ENCODE measurements at regions not wholly inside any gene's neighbourhood (a gene's known extent, or its start where the extent isn't known, plus 50 kb on each side); places are given as distances from the start of the nearest gene placed in this dataset.

DNA sequence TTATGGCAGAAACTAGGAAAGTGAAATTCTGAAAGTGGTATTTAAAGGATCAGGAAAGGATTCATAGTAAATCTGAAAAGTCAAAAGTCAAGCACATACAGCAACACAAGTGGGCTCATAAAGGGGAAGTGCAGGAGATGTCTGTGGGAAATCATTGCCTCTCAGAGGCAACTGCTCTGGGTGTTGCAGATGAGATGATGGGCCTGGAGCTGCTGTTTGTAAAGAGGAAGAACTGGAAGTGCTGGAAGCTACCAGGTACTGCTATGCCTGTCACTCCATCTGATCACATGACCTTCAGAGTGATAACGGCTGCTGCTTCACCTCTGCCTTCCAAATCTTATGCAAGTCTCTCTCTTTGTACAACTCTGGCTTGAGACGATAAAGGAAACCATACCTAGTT, 55.9 kb downstream of the ADRB2 start:
- H3K27ac ChIP-seq (ENCODE audit: low read length): no peak overlapping the region
- no peaks in the 10 kb centered on the region for H3K36me3 ChIP-seq (ENCODE audit: insufficient read depth, low read length)
- H3F3A ChIP-seq (ENCODE audit: insufficient read depth, low read length, poor library complexity, severe bottlenecking): no peaks in the 10 kb centered on the region
- no peaks in the 10 kb centered on the region for H3K27me3 ChIP-seq (ENCODE audit: insufficient read depth, low read depth, low read length)
- H3K9me3 ChIP-seq (ENCODE audit: low read length): no peaks in the 10 kb centered on the region
- no peak overlapping the region for H2AFZ ChIP-seq (ENCODE audit: low read depth, low read length)
- no peak for TF ChIP-seq RAD21 (conservative IDR thresholded peaks at IDR 0.05)
- no peak for TF ChIP-seq MXI1 (conservative IDR thresholded peaks at IDR 0.05; ENCODE audit: poor library complexity, severe bottlenecking)
- TF ChIP-seq TAF1 (IDR thresholded peaks at IDR 0.05; ENCODE audit: low read depth): no peak
- no peak for TF ChIP-seq POLR2AphosphoS5 (IDR thresholded peaks at IDR 0.05)
- TF ChIP-seq EZH2 (IDR thresholded peaks at IDR 0.05; ENCODE audit: borderline replicate concordance, insufficient read depth, low read length, poor library complexity, severe bottlenecking): no peak
- TF ChIP-seq SMC3 (conservative IDR thresholded peaks at IDR 0.05; ENCODE audit: poor library complexity): no peak
- no peak for TF ChIP-seq CTCF (IDR thresholded peaks at IDR 0.05; ENCODE audit: poor library complexity, severe bottlenecking)
- TF ChIP-seq, protein P1, sequence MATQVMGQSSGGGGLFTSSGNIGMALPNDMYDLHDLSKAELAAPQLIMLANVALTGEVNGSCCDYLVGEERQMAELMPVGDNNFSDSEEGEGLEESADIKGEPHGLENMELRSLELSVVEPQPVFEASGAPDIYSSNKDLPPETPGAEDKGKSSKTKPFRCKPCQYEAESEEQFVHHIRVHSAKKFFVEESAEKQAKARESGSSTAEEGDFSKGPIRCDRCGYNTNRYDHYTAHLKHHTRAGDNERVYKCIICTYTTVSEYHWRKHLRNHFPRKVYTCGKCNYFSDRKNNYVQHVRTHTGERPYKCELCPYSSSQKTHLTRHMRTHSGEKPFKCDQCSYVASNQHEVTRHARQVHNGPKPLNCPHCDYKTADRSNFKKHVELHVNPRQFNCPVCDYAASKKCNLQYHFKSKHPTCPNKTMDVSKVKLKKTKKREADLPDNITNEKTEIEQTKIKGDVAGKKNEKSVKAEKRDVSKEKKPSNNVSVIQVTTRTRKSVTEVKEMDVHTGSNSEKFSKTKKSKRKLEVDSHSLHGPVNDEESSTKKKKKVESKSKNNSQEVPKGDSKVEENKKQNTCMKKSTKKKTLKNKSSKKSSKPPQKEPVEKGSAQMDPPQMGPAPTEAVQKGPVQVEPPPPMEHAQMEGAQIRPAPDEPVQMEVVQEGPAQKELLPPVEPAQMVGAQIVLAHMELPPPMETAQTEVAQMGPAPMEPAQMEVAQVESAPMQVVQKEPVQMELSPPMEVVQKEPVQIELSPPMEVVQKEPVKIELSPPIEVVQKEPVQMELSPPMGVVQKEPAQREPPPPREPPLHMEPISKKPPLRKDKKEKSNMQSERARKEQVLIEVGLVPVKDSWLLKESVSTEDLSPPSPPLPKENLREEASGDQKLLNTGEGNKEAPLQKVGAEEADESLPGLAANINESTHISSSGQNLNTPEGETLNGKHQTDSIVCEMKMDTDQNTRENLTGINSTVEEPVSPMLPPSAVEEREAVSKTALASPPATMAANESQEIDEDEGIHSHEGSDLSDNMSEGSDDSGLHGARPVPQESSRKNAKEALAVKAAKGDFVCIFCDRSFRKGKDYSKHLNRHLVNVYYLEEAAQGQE (IDR thresholded peaks at IDR 0.05; ENCODE audit: borderline replicate concordance): no peak
- TF ChIP-seq EP300 (conservative IDR thresholded peaks at IDR 0.05; ENCODE audit: poor library complexity, severe bottlenecking): no peak
- H3K9ac ChIP-seq (ENCODE audit: low read length): no peak overlapping the region
- H3K4me3 ChIP-seq (ENCODE audit: low read length): no peak overlapping the region
- H3K4me2 ChIP-seq (ENCODE audit: low read length): no peak overlapping the region
- no peaks in the 10 kb centered on the region for H3K79me2 ChIP-seq (replicated peaks; ENCODE audit: insufficient read depth, low read length)
- H4K20me1 ChIP-seq (ENCODE audit: insufficient read depth): no peaks in the 10 kb centered on the region
- H3K9me2 ChIP-seq (ENCODE audit: insufficient read depth, low read length): no peaks in the 10 kb centered on the region

DNA sequence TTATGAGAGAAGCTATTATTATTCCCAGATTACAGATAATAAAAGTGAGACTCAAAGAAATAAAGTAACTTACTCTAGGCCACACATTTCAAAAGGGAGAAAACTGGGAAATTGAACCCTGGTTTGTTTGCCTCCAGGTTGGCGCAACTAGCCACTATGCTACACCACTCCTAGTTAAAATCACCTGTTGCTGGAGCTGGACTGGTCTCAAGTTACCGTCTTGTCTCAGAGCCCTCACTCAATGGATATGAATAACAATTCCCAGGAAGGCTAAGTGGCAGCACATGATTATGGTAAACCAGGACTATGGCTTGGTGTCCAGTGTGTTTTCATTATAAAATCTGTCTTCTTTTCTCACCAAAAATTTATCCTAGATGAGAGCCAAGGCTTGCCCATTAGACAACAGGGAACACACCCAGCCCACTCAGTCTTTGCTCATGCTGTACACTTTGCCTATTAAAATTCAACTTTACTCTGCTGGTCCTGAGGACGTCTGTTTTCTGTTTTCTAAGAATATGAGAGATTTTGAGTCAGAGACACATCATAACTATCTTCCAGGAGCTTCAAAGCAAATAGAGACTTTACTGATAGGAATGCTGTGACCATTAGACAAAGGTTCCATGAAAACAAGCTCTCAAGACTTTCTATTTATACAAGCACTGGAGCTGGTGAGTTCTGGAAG, 58.1 kb downstream of the ADRB2 start:
- H3F3A ChIP-seq (ENCODE audit: insufficient read depth, low read length, poor library complexity, severe bottlenecking): no peaks in the 10 kb centered on the region
- H2AFZ ChIP-seq (ENCODE audit: low read depth, low read length): no peak overlapping the region
- H3K79me2 ChIP-seq (replicated peaks; ENCODE audit: insufficient read depth, low read length): no peaks in the 10 kb centered on the region
- no peak overlapping the region for H3K4me3 ChIP-seq (ENCODE audit: low read length)
- H3K27me3 ChIP-seq (ENCODE audit: insufficient read depth, low read depth, low read length): no peaks in the 10 kb centered on the region
- no peaks in the 10 kb centered on the region for H3K9me3 ChIP-seq (ENCODE audit: low read length)
- no peak overlapping the region for H3K27ac ChIP-seq (ENCODE audit: low read length)
- H3K9ac ChIP-seq (ENCODE audit: low read length): no peak overlapping the region
- no peaks in the 10 kb centered on the region for H3K9me2 ChIP-seq (ENCODE audit: insufficient read depth, low read length)
- no peak overlapping the region for H3K4me2 ChIP-seq (ENCODE audit: low read length)
- no peaks in the 10 kb centered on the region for H4K20me1 ChIP-seq (ENCODE audit: insufficient read depth)
- H3K36me3 ChIP-seq (ENCODE audit: insufficient read depth, low read length): no peaks in the 10 kb centered on the region
- TF ChIP-seq TAF1 (IDR thresholded peaks at IDR 0.05; ENCODE audit: low read depth) (no peak), MXI1 (conservative IDR thresholded peaks at IDR 0.05; ENCODE audit: poor library complexity, severe bottlenecking) (no peak), EZH2 (IDR thresholded peaks at IDR 0.05; ENCODE audit: borderline replicate concordance, insufficient read depth, low read length, poor library complexity, severe bottlenecking) (no peak)
- TF ChIP-seq, protein P1 (IDR thresholded peaks at IDR 0.05; ENCODE audit: borderline replicate concordance): no peak
